ENCODE measurements at regions not wholly inside any gene's neighbourhood (a gene's known extent, or its start where the extent isn't known, plus 50 kb on each side); places are given as distances from the start of the nearest gene placed in this dataset.

GRCh38 chr7:79555571-79555970 is 102.1 kb upstream of the MAGI2 start:
- H3K4me3 ChIP-seq (ENCODE audit: low read length), result no peak overlapping the region
- DNase-seq (ENCODE audit: low read depth), result no peak
- TF ChIP-seq, protein P1, sequence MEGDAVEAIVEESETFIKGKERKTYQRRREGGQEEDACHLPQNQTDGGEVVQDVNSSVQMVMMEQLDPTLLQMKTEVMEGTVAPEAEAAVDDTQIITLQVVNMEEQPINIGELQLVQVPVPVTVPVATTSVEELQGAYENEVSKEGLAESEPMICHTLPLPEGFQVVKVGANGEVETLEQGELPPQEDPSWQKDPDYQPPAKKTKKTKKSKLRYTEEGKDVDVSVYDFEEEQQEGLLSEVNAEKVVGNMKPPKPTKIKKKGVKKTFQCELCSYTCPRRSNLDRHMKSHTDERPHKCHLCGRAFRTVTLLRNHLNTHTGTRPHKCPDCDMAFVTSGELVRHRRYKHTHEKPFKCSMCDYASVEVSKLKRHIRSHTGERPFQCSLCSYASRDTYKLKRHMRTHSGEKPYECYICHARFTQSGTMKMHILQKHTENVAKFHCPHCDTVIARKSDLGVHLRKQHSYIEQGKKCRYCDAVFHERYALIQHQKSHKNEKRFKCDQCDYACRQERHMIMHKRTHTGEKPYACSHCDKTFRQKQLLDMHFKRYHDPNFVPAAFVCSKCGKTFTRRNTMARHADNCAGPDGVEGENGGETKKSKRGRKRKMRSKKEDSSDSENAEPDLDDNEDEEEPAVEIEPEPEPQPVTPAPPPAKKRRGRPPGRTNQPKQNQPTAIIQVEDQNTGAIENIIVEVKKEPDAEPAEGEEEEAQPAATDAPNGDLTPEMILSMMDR (conservative IDR thresholded peaks at IDR 0.05; ENCODE audit: low read length), result no peak

GRCh38 chr7:79553811-79554555 is 100.5 kb upstream of the MAGI2 start:
- TF ChIP-seq, protein P1 (conservative IDR thresholded peaks at IDR 0.05; ENCODE audit: low read length), result no peak
- DNase-seq (ENCODE audit: low read depth), result peak; percentile 46
- H3K4me3 ChIP-seq (ENCODE audit: low read length), result no peak overlapping the region

DNA sequence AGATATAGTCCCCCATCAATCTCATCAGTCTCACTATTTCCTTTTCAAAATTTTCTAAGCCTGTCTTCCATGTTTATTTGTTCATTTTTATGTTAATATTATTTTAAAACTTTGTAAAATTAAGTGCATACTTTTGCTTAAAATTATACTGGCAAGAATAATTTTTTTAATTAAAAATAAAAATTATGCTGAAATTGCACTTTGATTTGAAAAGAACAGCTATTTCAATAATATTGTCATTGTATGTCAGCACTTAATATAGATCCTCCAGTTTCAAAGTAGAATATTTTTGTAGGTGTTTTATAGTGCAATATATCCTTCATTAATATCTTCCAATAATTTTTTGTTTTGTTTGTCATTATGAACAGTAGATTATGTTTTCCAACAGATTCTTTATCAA is 99.0 kb upstream of the MAGI2 start:
- no peak overlapping the region for H3K4me3 ChIP-seq (ENCODE audit: low read length)
- DNase-seq (ENCODE audit: low read depth), result no peak
- TF ChIP-seq, protein P1 (conservative IDR thresholded peaks at IDR 0.05; ENCODE audit: low read length), result no peak

DNA sequence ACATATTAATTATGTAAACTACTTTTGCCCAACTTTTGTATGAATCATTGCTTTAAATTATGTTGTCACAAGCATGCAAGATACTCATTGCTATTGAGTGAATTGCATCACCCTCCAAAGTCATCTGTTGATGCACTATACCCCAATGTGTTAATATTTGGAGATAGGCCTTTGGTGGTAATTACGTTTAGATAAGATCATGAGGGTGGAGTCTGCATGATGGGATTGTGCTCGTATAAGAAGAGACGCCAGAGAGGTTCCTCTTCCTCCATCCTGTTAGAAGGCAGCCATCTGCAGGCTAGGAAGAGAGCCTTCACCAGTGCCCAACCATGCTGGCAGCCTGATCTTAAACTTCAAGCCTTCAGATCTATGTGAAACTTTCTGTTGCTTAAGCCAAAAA is 95.3 kb upstream of the MAGI2 start:
- TF ChIP-seq, protein P1 (conservative IDR thresholded peaks at IDR 0.05; ENCODE audit: low read length), result no peak
- no peak for DNase-seq (ENCODE audit: low read depth)
- H3K4me3 ChIP-seq (ENCODE audit: low read length), result no peak overlapping the region

- DNase-seq (ENCODE audit: low read depth), result no peak
- no peak overlapping the region for H3K4me3 ChIP-seq (ENCODE audit: low read length)
- TF ChIP-seq, protein P1 (conservative IDR thresholded peaks at IDR 0.05; ENCODE audit: low read length), result no peak
Measured at GRCh38 chr7:79547132-79547531, 93.7 kb upstream of the MAGI2 start.

DNA sequence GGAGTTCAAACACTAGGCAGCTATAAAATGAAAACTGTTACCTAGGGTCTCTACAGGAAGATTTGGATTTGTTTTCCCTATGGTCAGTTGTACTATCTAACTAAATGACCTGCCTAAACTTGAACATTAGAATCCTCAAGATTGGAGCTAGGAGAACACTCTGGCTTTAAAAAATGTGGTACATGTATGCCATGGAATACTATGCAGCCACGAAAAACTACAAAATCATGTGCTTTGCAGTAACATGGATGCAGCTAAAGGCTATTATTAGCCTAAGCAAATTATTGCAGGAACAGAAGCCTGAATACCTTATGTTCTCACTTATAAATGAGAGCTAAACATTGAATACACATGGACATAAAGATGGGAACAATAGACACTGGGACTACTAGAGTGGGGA is 87.1 kb upstream of the MAGI2 start:
- TF ChIP-seq, protein P1 (conservative IDR thresholded peaks at IDR 0.05; ENCODE audit: low read length), result no peak
- no peak overlapping the region for H3K4me3 ChIP-seq (ENCODE audit: low read length)
- DNase-seq (ENCODE audit: low read depth), result no peak

DNA sequence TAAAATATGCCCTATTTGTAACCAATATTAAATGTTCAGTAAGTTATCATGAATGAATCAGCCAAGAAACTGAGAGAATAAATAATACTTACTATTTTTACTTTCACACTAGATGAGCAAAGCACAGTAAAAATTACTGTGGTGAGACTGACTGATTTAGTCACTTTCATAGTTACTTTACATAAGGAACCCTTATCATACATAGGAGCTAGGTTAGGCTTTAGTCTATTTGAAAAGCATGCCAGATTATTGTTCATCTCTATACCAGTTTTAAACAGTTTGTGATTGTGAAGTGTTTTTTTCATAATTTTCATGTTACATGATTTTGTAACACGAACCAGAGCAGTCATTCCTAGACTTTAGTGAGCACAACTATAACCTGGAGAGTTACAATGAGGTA is 80.7 kb upstream of the MAGI2 start:
- TF ChIP-seq, protein P1 (conservative IDR thresholded peaks at IDR 0.05; ENCODE audit: low read length), result no peak
- DNase-seq (ENCODE audit: low read depth), result no peak
- H3K4me3 ChIP-seq (ENCODE audit: low read length), result no peak overlapping the region
